Adrenal gland (tissue), 9 donors: ENCODE measurements at regions not wholly inside any gene's neighbourhood (a gene's known extent, or its start where the extent isn't known, plus 50 kb on each side); places are given as distances from the start of the nearest gene placed in this dataset.

Experiments used
- DNase-seq, 7 donors: peaks; one replicate each; pipeline ENCODE4 v3.0.0-alpha.2; 2019 to 2020
- H3K27ac ChIP-seq, 5 donors: fragments of 200-600 bp; sonication (generic) in 4 of 5; 1 replicate in 3 of 5; 2 replicates in 2 of 5; pipeline versions ENCODE4 v1.5.1 to v1.8.0; 2016 to 2020; ENCODE audit warnings: mild to moderate bottlenecking in 1 of 5
- H3K27me3 ChIP-seq: fragments of 200-600 bp; 2 replicates; pipeline ENCODE4 v1.8.0; 2021
- H3K36me3 ChIP-seq, 2 donors: fragments of 200-600 bp; replicated peaks in 1 of 2; 1 replicate in 1 of 2; 2 replicates in 1 of 2; pipeline versions ENCODE4 v1.5.1 to v1.8.0; 2018 to 2022
- H3K4me1 ChIP-seq, 2 donors: fragments of 200-600 bp; replicated peaks in 1 of 2; 1 replicate in 1 of 2; 2 replicates in 1 of 2; pipeline versions ENCODE4 v1.5.1 to v1.8.0; 2018 to 2021
- H3K4me3 ChIP-seq, 4 donors: fragments of 200-600 bp; sonication (generic) in 3 of 4; one replicate each; pipeline ENCODE4 v1.5.1; 2016 to 2018
- H3K9me3 ChIP-seq, 3 donors: fragments of 200-600 bp; sonication (generic) in 1 of 3; replicated peaks in 1 of 3; 1 replicate in 2 of 3; 2 replicates in 1 of 3; pipeline versions ENCODE4 v1.5.1 to v1.8.0; 2016 to 2021
- POLR2A ChIP-seq, 2 donors: fragments of 450-650 bp; IDR thresholded peaks; one replicate each; pipeline ENCODE4 v1.6.1; 2017; ENCODE audit warnings: antibody characterized with exemption in 2 of 2, mild to moderate bottlenecking in 2 of 2, moderate library complexity in 1 of 2
- WGBS, 4 donors: extraction: QIAGEN DNeasy Blood & Tissue Kit in 2 of 4; methylation state at CpG; one replicate each; pipeline versions ENCODE4 v1.1.5 to v1.1.7; 2013 to 2017; 5-methylcytosine and 5-hydroxymethylcytosine counted together
- intact Hi-C, 2 donors: fragments of 100-400 bp; cut with DNase I; formaldehyde crosslinking; loops; one replicate each; pipeline versions ENCODE4 v1.14.1 to v1.15.0; 2022 to 2023
- TF ChIP-seq, protein P1 (sequence below), 6 experiments: fragments of 450-650 bp in 4 of 6; fragments of 200-600 bp in 2 of 6; sonication (generic) in 1 of 6; IDR thresholded peaks; 1 replicate in 5 of 6; 2 replicates in 1 of 6; pipeline versions ENCODE4 v1.5.1 to v1.8.0; 2016 to 2021; ENCODE audit warnings: antibody characterized with exemption in 6 of 6, mild to moderate bottlenecking in 2 of 6, moderate library complexity in 1 of 6
- donor health status: healthy with polysubstance abuse.
- donor health status: Bipolar disorder and iron deficiency.
- donor health status: DM: yes; HTN: yes; CAD: no.
- donor health status: DM: no; HTN: no; CAD: no.
- donor health status: DM: no; HTN: no; CAD: no.

DNA sequence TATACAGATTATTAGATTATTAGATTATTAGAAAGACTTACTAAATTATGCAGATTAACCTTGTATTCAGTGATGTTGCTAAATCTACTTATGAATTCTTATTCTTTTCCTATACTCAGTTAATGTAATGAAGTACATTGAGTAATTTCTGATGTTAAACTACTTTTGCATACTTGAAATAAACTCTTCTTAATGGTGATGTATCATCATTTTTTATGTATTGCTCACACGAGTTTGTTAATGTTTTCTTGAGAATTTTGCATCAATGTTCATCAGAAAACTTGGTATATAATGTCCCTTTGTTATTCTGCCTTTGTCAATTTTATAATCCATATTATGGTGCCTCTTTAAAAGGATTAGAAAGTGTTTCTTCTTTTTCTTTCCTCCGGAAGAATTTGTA, 163.2 kb upstream of the COL8A1 start:
- no peak for DNase-seq
- Histone ChIP-seq H3K36me3 (no peaks in the 10 kb centered on the region), H3K9me3 (no peaks in the 10 kb centered on the region), H3K27ac (no peak overlapping the region), H3K4me1 (no peaks in the 10 kb centered on the region), H3K4me3 (no peak overlapping the region), H3K27me3 (no peaks in the 10 kb centered on the region)
- no peak for TF ChIP-seq POLR2A (IDR thresholded peaks at IDR 0.05)
- TF ChIP-seq, protein P1, sequence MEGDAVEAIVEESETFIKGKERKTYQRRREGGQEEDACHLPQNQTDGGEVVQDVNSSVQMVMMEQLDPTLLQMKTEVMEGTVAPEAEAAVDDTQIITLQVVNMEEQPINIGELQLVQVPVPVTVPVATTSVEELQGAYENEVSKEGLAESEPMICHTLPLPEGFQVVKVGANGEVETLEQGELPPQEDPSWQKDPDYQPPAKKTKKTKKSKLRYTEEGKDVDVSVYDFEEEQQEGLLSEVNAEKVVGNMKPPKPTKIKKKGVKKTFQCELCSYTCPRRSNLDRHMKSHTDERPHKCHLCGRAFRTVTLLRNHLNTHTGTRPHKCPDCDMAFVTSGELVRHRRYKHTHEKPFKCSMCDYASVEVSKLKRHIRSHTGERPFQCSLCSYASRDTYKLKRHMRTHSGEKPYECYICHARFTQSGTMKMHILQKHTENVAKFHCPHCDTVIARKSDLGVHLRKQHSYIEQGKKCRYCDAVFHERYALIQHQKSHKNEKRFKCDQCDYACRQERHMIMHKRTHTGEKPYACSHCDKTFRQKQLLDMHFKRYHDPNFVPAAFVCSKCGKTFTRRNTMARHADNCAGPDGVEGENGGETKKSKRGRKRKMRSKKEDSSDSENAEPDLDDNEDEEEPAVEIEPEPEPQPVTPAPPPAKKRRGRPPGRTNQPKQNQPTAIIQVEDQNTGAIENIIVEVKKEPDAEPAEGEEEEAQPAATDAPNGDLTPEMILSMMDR (IDR thresholded peaks at IDR 0.05) = no peak
- intact Hi-C loops = no loop called here
- 66 to 74% (median 68%) methylated on average over 2 of the region's 2 CpGs for WGBS, 4 donors

DNA sequence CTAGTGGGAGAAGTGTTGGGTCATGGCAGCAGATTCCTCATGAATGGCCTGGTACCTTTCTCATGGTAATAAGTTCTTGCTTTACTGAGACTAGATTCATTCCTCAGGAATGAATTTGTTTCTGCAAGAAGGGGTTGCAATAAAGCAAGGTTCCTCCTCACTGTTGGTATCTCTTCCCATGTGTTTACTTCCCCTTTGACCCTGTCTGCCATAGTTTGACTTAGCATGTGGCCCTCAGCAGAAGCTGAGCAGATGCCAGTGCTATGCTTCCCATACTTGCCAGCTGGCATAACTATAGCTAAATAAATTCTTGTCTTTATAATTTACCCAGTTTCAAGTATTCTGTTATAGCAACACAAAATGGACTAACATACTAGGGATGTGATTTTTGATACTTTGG, 163.6 kb upstream of the COL8A1 start:
- Histone ChIP-seq H3K4me1 (no peaks in the 10 kb centered on the region), H3K9me3 (no peaks in the 10 kb centered on the region), H3K36me3 (no peaks in the 10 kb centered on the region), H3K4me3 (no peak overlapping the region), H3K27me3 (no peaks in the 10 kb centered on the region), H3K27ac (no peak overlapping the region)
- no peak for TF ChIP-seq POLR2A (IDR thresholded peaks at IDR 0.05)
- TF ChIP-seq, protein P1 (IDR thresholded peaks at IDR 0.05) = no peak
- no peak for DNase-seq
- intact Hi-C loops = no loop called here

DNA sequence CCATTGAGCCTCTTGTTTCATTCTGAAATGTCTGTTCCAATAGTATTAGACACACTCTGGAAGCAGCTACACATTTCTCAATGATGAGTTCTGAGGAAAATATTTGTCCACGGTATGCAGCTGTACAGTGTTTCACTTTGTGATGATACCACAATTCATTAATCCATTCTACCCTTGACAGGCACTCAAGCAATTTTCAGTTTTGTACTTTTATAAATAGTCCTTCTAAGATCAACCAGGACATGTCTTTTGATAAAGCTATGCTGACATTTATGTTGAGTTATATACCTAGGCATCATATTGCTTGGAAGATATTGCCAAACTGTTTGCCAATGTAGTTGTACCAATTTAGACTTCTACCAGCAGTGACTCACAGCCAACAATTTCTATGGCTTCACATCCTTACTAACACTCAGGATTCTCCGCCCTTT, 165.1 kb upstream of the COL8A1 start:
- H3K36me3 ChIP-seq = no peaks in the 10 kb centered on the region
- H3K4me1 ChIP-seq = no peaks in the 10 kb centered on the region
- H3K27me3 ChIP-seq = no peaks in the 10 kb centered on the region
- intact Hi-C loops = no loop called here
- 65 to 81% (median 75%) methylated on average over 2 of the region's 2 CpGs for WGBS, 4 donors
- no peak for DNase-seq
- H3K9me3 ChIP-seq = no peaks in the 10 kb centered on the region
- TF ChIP-seq, protein P1 (IDR thresholded peaks at IDR 0.05) = no peak
- no peak for TF ChIP-seq POLR2A (IDR thresholded peaks at IDR 0.05)
- no peak overlapping the region for H3K27ac ChIP-seq
- no peak overlapping the region for H3K4me3 ChIP-seq

DNA sequence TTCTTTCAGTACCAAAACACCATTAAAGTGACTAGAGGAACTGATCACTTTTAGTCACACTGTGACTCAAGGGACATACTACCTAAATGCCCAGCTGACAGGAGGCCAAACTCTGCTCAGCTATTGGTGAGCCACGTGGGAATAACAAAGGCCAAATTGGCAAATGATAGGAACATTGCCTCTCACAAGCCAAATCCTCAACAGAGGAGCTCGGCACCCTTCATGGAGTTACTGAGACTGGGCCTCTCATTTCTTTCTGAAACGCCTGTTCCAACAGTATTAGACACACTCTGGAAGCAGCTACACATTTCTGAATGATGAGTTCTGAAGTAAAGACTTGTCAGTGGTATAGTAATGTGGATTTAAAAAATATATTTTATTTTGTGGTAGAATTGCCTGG, 166.0 kb upstream of the COL8A1 start:
- no peaks in the 10 kb centered on the region for H3K36me3 ChIP-seq
- H3K9me3 ChIP-seq = no peaks in the 10 kb centered on the region
- no peak for DNase-seq
- intact Hi-C loops = no loop called here
- H3K4me1 ChIP-seq = no peaks in the 10 kb centered on the region
- 65 to 72% (median 71%) methylated on average over 3 of the region's 3 CpGs for WGBS, 4 donors
- TF ChIP-seq, protein P1 (IDR thresholded peaks at IDR 0.05) = no peak
- TF ChIP-seq POLR2A (IDR thresholded peaks at IDR 0.05) = no peak
- no peak overlapping the region for H3K27ac ChIP-seq
- H3K27me3 ChIP-seq = no peaks in the 10 kb centered on the region
- no peak overlapping the region for H3K4me3 ChIP-seq
